KOPT-K1 (cell line): ENCODE measurements at regions not wholly inside any gene's neighbourhood (a gene's known extent, or its start where the extent isn't known, plus 50 kb on each side); places are given as distances from the start of the nearest gene placed in this dataset.

Source experiments
- H3K27ac ChIP-seq: fragments of 200-600 bp; sonication (generic); 2 replicates; pipeline ENCODE4 v1.5.1; 2016; ENCODE audit warnings: antibody characterized with exemption, mild to moderate bottlenecking, low read depth, low read length; ENCODE audit not compliant: poor library complexity, severe bottlenecking
- H3K36me3 ChIP-seq: fragments of 200-600 bp; sonication (generic); 2 replicates; pipeline ENCODE4 v1.5.1; 2017; ENCODE audit warnings: antibody characterized with exemption, mild to moderate bottlenecking, low read length, moderate library complexity; ENCODE audit not compliant: insufficient read depth
- H3K9me3 ChIP-seq: fragments of 200-600 bp; sonication (generic); 2 replicates; pipeline ENCODE4 v1.5.1; 2017; ENCODE audit warnings: antibody characterized with exemption, low read length, mild to moderate bottlenecking; ENCODE audit not compliant: insufficient read depth, poor library complexity, severe bottlenecking

DNA sequence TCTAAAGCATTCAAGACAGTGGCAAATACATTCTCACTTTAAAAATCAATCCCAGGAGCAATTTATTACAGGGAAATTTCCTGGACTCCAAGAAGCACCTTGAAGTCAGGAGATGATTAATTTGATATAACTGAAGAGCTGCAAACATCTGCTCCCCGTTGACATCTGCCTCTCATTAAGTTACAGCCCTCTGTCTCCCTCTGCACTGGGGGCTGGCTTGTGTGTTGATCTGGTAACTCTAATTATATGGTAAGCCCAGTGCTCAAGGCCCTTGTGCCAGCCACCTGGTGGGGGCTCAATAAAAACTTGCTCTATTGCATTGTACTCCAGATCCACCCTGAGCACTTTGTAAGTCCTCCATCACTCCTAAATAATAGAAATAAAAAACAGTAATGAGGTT, 131.1 kb upstream of the ZNF462 start:
- H3K27ac ChIP-seq: no peak overlapping the region
- no peaks in the 10 kb centered on the region for H3K36me3 ChIP-seq
- H3K9me3 ChIP-seq: no peaks in the 10 kb centered on the region

DNA sequence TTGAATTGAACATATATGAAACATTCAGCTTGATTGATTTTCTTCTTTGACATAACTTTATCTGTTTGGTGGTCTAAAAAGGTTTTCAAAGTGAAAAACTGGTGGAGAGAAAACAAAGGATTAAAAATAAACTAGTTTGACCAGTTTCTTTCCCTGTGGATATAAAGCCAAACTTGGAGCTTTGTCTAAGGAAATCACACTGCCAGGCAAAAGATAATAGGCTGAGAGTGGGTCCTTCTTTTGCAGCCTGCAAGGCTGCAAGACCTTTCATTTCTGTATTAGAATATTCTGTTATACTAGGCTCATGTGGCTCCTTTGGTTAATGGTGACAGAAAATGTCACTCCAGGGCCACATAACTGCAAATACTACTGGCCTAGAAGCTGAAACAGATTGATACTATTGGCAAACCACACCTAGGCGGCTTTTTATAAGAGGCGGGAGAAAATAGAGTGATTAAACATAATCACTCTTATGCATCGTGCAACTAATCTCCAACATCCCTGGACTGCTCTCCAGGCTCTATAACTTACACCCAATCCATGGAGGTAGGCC, 129.1 kb upstream of the ZNF462 start:
- no peak overlapping the region for H3K27ac ChIP-seq
- no peaks in the 10 kb centered on the region for H3K36me3 ChIP-seq
- no peaks in the 10 kb centered on the region for H3K9me3 ChIP-seq

DNA sequence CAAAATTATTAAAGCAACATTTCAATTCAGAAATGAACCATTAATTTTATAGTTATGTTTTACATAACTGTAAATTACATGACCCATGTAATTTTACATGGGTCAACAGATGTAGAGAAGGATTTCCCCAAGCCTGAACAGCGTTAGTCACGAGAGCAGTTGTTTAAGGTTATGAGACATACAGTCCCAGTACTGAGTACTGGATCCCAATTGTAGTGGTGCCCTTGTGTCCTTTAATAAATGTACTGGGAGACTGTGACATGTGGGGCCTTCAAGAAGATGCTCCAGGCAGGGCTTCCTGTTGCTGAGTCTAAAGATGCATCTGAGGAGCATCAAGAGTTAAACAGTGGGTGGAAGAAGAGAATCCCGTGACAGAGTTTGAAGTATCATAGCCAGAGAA, 125.5 kb upstream of the ZNF462 start:
- Histone ChIP-seq H3K27ac (no peak overlapping the region), H3K36me3 (no peaks in the 10 kb centered on the region), H3K9me3 (no peaks in the 10 kb centered on the region)

DNA sequence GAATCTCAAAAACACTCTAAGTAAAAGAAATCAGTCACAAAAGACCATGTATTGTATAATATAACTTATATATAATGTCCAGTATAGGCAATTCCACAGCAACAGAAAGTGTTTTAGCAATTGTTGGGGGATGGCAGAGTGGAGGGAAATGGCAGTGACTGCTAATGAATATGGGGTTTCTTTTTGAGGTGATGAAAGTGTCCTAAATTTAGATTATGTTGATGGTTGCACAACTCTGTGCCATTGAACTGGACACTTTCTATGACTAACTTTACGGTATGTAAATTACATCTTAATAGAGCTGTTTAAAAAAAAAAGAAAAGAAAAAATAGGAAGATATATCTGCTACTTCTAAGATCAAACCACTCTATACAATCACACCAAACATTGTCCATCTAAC, 124.9 kb upstream of the ZNF462 start:
- no peak overlapping the region for H3K27ac ChIP-seq
- no peaks in the 10 kb centered on the region for H3K9me3 ChIP-seq
- no peaks in the 10 kb centered on the region for H3K36me3 ChIP-seq

DNA sequence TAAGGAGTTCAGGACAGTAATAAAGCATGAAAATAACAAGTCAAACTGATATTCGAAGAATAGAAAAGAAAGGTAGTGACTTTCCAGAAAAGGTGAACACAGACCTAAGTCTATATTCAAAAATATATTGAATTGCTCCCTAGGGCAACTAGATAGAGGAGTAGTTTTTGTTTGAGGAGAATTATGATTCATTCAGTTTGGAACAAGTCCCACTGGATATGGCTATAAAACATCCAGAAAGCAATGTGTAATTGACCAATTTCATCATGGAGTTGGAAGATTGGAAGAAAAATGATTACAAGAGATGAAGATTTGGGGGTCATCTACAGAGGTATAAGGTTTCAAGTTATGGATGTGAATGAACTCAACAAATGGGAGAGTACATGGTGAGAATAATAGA, 117.5 kb upstream of the ZNF462 start:
- H3K27ac ChIP-seq: no peak overlapping the region
- H3K36me3 ChIP-seq: no peaks in the 10 kb centered on the region
- H3K9me3 ChIP-seq: no peaks in the 10 kb centered on the region

DNA sequence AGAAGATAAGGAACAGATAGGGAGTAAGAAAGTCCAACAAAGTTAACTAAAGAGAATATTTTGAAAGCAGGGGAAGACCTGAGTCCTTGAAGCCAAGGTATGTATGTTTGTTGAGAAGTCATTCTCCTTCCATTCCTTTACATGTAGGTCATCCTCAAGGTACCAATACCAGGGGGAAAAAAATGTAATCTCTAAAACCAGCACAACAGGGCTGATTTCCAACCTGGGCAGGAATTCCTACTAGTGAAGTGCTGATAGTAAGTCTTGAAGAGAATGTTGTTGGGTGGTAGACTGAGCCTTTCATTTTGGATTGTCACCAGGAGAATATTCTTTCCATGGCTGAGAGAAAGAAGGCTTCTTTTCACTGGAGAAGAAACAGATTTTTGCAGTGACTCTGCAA, 117.1 kb upstream of the ZNF462 start:
- H3K36me3 ChIP-seq: no peaks in the 10 kb centered on the region
- H3K9me3 ChIP-seq: no peaks in the 10 kb centered on the region
- H3K27ac ChIP-seq: no peak overlapping the region

DNA sequence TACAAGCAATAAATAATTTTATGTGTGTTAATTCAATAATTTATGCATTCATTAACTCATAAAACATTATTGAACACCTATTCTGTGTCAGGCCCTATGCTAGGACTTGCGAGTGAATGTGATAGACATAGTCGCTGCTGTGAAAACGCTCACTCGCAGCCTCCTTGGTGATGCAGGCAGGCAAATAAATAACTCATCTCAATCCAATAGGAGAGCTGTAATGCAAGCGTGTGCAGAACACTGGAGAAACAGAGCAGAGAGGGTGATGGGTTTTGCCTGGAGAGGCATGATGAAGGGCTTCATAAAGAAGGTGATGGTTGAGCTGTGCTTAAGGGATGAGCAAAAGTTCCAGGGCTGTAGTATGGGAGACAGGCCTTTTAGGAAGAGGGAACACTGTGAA, 111.3 kb upstream of the ZNF462 start:
- Histone ChIP-seq H3K9me3 (no peaks in the 10 kb centered on the region), H3K27ac (no peak overlapping the region), H3K36me3 (no peaks in the 10 kb centered on the region)

DNA sequence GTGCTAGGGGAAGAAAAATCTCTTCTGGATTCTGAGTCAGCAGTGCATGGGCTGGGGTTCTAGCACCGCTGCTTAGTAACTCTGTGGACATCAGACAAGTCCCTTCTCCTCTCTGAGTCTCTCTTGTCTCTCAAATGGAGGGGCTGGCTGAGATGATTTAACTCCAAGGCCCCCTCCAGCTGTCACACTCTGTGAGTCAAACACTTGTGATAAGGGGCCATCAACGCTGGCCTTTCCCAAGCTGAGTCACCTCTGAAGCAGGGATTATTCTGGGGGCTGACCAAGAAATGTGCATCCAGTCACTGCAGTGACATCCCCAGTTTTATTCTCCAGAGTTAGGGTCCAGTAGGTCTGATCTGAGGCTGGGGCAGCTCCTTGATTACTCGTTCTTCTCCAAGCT, 110.4 kb upstream of the ZNF462 start:
- H3K27ac ChIP-seq: no peak overlapping the region
- H3K36me3 ChIP-seq: no peaks in the 10 kb centered on the region
- no peaks in the 10 kb centered on the region for H3K9me3 ChIP-seq

DNA sequence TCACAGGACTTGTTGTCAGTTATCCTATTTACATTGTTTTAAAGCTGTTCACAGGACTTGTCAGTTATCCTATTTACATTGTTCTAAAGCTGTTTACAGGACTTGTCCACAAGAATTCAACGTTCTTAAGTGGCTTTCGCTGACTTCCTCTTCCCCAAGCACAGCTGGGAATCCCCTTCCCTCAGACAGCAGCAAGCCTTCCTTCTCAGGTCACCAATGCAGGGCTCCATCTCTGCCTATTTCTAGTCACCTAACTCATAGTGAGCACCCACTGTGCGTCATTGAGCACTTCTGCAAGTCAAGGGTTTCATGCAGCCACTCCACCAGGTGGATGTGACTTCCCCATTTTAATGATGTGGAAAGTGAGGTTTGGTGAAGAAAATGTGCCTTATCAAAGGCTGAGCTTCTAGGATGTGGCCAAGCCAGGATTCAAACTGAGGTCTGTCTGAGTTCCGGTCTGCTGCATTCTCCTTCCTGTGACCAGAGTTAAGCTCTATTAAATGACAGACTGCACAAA, 109.8 kb upstream of the ZNF462 start:
- H3K27ac ChIP-seq: no peak overlapping the region
- H3K9me3 ChIP-seq: no peaks in the 10 kb centered on the region
- H3K36me3 ChIP-seq: no peaks in the 10 kb centered on the region

DNA sequence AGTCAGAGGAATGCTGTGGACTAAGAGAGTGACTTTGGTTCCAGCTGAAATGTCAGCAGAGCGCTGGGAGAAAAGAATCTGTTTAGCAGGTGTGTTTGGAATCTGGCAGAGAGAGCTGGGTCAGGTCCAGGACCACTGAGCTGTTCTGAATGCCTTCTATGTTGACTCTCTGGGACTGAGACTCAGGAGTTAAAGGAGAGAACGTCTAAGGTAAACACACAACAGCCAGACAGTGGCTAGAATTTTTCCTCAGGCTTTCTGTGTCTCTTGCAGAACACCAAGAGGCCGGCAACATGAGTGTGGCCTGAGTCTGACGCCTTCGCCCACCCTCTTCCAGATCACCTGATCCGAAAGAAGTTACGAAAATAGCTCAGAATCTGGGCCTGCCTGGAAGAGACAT, 107.2 kb upstream of the ZNF462 start:
- Histone ChIP-seq H3K9me3 (no peaks in the 10 kb centered on the region), H3K36me3 (no peaks in the 10 kb centered on the region), H3K27ac (no peak overlapping the region)

DNA sequence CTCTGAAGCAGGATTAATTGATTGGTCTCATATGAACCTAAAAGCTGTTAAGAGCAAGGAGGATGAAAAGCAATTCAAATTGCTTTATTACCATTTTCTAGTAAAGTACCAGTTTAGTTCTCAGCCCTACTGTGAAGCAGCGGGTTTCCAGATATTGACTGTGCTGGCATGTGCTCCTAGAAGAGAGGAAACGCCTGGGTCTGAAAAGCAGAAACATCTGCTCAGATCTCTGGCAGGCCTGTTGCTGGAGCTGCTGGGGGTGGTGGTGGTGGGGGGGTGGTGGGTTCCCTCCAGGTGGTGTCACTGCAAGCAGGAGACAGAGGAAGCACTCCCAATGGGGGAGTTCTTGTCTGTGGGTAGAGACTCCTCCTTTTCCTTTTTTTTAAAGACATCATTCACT, 105.5 kb upstream of the ZNF462 start:
- Histone ChIP-seq H3K27ac (no peak overlapping the region), H3K36me3 (no peaks in the 10 kb centered on the region), H3K9me3 (no peaks in the 10 kb centered on the region)

DNA sequence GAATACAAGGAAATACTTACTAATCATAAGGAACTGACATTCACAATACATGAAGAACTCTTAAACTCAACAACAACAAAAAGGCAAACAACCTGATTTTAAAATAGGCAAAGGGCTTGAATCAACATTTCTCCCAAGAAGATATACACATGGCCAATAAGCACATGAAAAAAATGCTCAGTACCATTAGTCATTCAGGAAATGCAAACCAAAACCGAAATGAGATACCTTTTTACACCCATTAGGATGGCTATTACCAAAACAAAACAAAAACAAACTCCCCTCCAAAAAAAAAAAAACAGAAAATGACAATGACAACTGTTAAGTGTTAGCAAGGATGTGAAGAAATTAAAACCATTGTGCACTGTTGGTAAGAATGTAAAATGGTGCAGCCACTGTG, 104.1 kb upstream of the ZNF462 start:
- H3K36me3 ChIP-seq: no peaks in the 10 kb centered on the region
- H3K27ac ChIP-seq: no peak overlapping the region
- no peaks in the 10 kb centered on the region for H3K9me3 ChIP-seq

DNA sequence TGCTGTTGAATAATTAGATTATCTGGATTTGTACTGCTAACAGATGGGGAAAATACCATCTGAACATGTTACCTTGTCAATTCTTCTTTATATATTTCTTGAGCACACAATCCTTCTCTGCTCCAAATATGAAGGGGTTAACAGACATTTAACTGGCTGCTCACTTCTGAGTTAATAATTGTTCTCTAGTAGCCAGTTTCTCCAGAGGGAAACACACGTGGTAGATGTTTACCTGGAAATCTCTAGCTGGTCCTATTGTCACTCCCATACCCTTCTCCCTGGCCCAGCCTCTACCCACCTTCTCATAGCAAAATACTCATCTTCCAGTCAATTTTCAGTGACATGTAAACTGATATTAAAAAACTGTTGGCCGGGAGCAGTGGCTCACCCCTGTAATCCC, 101.5 kb upstream of the ZNF462 start:
- Histone ChIP-seq H3K36me3 (no peaks in the 10 kb centered on the region), H3K9me3 (no peaks in the 10 kb centered on the region), H3K27ac (no peak overlapping the region)

DNA sequence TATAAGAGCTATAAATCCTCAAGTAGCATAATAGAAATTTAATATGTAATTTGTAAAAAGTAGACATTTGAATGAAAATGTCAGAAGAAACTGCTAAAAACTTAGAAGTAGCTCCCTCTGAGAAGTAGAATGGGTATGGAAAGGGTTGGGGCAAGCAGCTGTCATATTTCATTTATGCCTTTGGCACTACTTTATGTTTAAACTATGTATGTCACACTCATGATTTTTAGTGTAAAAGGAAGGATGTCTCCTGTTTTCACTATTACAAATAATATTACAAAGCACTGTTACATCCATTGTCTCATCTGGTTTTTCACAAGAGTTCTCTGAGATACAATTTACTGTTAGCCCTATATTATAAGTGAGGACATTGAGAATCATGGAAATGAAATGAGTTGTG, 96.3 kb upstream of the ZNF462 start:
- H3K9me3 ChIP-seq: no peaks in the 10 kb centered on the region

DNA sequence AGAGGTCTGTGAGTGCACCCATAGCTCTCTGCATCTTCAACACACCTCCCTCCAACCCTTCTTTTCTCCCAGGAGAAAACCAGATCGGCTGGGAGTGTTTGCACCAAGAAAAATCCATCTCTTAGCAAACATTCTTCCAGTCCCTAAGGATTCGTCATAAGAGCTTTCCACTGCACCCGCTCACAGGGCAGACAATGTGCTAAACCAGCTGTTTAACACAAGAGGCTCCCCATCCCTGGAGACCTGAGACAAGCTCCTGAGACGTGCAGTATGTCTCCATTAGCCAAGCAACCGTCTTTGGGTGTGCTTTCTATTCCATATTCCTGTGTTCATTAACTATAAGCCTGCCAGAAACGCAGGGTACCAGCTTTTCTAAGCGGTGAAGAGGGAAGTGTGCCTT, 93.6 kb upstream of the ZNF462 start:
- Histone ChIP-seq H3K9me3 (no peaks in the 10 kb centered on the region), H3K27ac (no peak overlapping the region), H3K36me3 (no peaks in the 10 kb centered on the region)

More for the DNA sequence above, 96.3 kb upstream of the ZNF462 start:
- Histone ChIP-seq H3K27ac (no peak overlapping the region), H3K36me3 (no peaks in the 10 kb centered on the region)

DNA sequence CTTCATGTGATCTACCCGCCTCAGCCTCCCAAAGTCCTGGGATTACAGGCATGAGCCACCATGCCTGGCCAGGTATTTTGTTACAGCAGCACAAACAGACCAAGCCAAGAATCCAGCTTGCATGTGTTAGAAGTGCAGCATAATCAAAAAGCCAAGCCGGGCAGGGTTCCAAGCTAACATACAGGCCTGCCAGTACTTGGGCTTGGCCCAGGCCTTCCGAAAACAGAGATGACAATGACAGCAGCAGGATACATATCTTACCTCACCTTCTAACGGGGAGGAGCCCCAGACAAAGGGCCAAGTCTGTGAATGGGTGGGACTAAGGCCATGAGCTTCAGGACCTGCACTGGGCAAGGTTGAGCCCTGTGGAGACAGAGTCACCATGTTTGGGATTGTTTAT, 91.4 kb upstream of the ZNF462 start:
- Histone ChIP-seq H3K36me3 (no peaks in the 10 kb centered on the region), H3K9me3 (no peaks in the 10 kb centered on the region), H3K27ac (no peak overlapping the region)
